Tibial artery (tissue), 4 donors: ENCODE measurements at regions not wholly inside any gene's neighbourhood (a gene's known extent, or its start where the extent isn't known, plus 50 kb on each side); places are given as distances from the start of the nearest gene placed in this dataset.
"Not testable (repeated sequence)": the region's sequence is repeated elsewhere in the genome, so short reads cannot be mapped to it uniquely, and the experiment has no call there.

Experiments used
- DNase-seq, 2 donors: peaks; one replicate each; pipeline ENCODE4 v3.0.0-alpha.2; 2019
- H3K27ac ChIP-seq, 2 donors: fragments of 200-600 bp; sonication (generic) in 1 of 2; 1 replicate in 1 of 2; 2 replicates in 1 of 2; pipeline ENCODE4 v1.5.1; 2018 to 2019; ENCODE audit warnings: mild to moderate bottlenecking in 1 of 2
- H3K27me3 ChIP-seq, 2 donors: fragments of 200-600 bp; sonication (generic) in 1 of 2; one replicate each; pipeline versions ENCODE4 v1.5.1 to v1.6.0; 2016 to 2019
- H3K36me3 ChIP-seq, 3 donors: fragments of 200-600 bp; sonication (generic) in 2 of 3; one replicate each; pipeline ENCODE4 v1.5.1; 2016 to 2019; ENCODE audit warnings: mild to moderate bottlenecking in 2 of 3
- H3K4me1 ChIP-seq, 4 donors: fragments of 200-600 bp; sonication (generic) in 2 of 4; 1 replicate in 3 of 4; 2 replicates in 1 of 4; pipeline ENCODE4 v1.5.1; 2016 to 2019
- H3K4me3 ChIP-seq, 2 donors: fragments of 200-600 bp; sonication (generic) in 1 of 2; 1 replicate in 1 of 2; 2 replicates in 1 of 2; pipeline ENCODE4 v1.5.1; 2018 to 2019; ENCODE audit warnings: mild to moderate bottlenecking in 2 of 2
- H3K9me3 ChIP-seq, 3 donors: fragments of 200-600 bp; sonication (generic) in 1 of 3; one replicate each; pipeline ENCODE4 v1.5.1; 2016 to 2019
- intact Hi-C: fragments of 100-400 bp; cut with DNase I; formaldehyde crosslinking; loops from one replicate; pipeline ENCODE4 v1.15.0; 2023; ENCODE audit warnings: low total_unique reads
- TF ChIP-seq, protein P1 (sequence below), 2 experiments: fragments of 200-600 bp in 1 of 2; fragments of 450-650 bp in 1 of 2; IDR thresholded peaks; one replicate each; pipeline ENCODE4 v1.5.1; 2017 to 2019; ENCODE audit warnings: antibody characterized with exemption in 2 of 2, mild to moderate bottlenecking in 1 of 2, moderate library complexity in 1 of 2

DNA sequence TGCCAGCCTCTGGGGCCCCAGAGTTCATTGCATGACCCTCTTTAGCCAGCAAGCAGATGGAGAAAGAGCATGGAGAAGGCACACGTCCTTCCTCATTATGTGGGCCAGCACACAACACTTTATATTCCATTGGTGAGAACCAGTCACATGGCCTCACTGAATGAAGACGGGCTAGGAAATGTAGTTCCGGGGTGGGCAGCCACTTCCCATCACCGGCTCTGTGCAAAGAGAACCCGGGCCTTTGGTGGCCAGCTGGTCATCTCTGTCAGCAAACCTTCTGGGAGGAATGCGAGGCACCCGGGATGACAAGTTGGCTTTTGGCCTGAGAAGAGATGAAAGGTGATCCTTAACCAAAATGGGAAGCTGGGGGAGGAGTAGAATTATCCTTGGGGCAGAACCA, 90.2 kb upstream of the VGLL4 start:
- H3K9me3 ChIP-seq: no peaks in the 10 kb centered on the region
- no peak overlapping the region for H3K27ac ChIP-seq
- no peak for DNase-seq
- H3K27me3 ChIP-seq: no peaks in the 10 kb centered on the region
- intact Hi-C loops: no loop called here
- no peaks in the 10 kb centered on the region for H3K36me3 ChIP-seq
- TF ChIP-seq, protein P1, sequence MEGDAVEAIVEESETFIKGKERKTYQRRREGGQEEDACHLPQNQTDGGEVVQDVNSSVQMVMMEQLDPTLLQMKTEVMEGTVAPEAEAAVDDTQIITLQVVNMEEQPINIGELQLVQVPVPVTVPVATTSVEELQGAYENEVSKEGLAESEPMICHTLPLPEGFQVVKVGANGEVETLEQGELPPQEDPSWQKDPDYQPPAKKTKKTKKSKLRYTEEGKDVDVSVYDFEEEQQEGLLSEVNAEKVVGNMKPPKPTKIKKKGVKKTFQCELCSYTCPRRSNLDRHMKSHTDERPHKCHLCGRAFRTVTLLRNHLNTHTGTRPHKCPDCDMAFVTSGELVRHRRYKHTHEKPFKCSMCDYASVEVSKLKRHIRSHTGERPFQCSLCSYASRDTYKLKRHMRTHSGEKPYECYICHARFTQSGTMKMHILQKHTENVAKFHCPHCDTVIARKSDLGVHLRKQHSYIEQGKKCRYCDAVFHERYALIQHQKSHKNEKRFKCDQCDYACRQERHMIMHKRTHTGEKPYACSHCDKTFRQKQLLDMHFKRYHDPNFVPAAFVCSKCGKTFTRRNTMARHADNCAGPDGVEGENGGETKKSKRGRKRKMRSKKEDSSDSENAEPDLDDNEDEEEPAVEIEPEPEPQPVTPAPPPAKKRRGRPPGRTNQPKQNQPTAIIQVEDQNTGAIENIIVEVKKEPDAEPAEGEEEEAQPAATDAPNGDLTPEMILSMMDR (IDR thresholded peaks at IDR 0.05): no peak
- H3K4me1 ChIP-seq: no peaks in the 10 kb centered on the region
- H3K4me3 ChIP-seq: no peak overlapping the region

DNA sequence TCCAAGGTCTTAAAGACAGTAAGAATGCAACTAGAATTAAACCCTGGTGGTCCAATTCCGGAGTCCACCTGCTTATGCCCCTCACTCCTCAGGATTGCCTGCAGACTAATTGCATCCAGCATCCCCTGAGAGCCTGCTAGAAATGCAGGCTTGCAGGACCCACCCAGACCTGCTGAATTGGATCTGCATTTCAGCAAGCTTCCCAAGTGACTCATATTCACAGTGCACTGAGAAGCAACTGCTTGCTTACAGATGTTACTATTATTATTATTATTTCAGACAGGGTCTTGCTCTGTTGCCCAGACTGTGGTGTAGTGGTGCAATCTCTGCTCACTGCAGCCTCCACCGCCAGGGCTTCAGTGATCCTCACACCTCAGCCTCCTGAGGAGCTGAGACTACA, 83.5 kb upstream of the VGLL4 start:
- TF ChIP-seq, protein P1 (IDR thresholded peaks at IDR 0.05): no peak
- intact Hi-C loops: no loop called here
- no peaks in the 10 kb centered on the region for H3K36me3 ChIP-seq

DNA sequence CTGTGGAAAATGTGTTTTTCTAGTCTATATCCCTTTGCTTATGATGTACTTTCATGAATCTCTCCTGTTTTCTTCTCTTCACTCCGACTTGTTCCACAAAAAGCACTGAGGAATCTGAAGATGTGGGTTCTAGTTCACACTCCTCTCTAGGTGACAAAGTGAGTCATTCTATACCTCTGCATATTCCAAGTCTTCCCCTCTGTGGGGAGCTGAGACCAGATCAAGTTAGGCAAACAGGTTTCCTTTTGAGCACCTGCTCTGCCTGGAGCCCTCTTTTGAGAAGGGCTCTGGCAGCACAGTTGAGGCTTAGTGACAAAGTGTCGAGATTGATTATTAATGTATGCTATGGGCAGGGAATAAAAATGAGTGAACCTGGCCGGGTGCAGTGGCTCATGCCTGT, 82.4 kb upstream of the VGLL4 start:
- no peaks in the 10 kb centered on the region for H3K27me3 ChIP-seq
- peaks cover 0 to 6% (median 4%) of the 10 kb centered on the region in 4 donors for H3K4me1 ChIP-seq
- TF ChIP-seq, protein P1 (IDR thresholded peaks at IDR 0.05): no peak
- intact Hi-C loops: no loop called here
- no peak overlapping the region for H3K4me3 ChIP-seq
- H3K36me3 ChIP-seq: no peaks in the 10 kb centered on the region
- DNase-seq: no peak
- H3K27ac ChIP-seq: no peak overlapping the region
- H3K9me3 ChIP-seq: no peaks in the 10 kb centered on the region

More for the DNA sequence above, 83.5 kb upstream of the VGLL4 start:
- no peaks in the 10 kb centered on the region for H3K27me3 ChIP-seq
- peak in 1 of 2 donors; percentile 28 for DNase-seq
- no peaks in the 10 kb centered on the region for H3K9me3 ChIP-seq
- H3K4me1 ChIP-seq: no peaks in the 10 kb centered on the region
- no peak overlapping the region for H3K27ac ChIP-seq
- no peak overlapping the region for H3K4me3 ChIP-seq

DNA sequence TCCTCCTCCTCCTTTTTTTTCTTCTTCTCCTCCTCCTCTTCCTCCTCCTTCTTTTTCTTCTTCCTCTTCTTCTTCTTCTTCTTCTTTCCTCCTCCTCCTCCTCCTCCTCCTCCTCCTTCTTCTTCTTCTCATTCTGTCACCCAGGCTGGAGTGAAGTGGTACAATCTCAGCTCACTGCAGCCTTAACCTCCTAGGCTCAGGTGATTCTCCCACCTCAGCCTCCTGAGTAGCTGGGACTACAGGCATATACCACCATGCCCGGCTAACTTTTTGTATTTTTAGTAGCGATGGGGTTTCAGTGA, 81.6 kb upstream of the VGLL4 start:
- H3K36me3 ChIP-seq, H3K27ac ChIP-seq, H3K27me3 ChIP-seq, H3K4me3 ChIP-seq, H3K4me1 ChIP-seq, DNase-seq, intact Hi-C loops, H3K9me3 ChIP-seq: not testable (repeated sequence)

DNA sequence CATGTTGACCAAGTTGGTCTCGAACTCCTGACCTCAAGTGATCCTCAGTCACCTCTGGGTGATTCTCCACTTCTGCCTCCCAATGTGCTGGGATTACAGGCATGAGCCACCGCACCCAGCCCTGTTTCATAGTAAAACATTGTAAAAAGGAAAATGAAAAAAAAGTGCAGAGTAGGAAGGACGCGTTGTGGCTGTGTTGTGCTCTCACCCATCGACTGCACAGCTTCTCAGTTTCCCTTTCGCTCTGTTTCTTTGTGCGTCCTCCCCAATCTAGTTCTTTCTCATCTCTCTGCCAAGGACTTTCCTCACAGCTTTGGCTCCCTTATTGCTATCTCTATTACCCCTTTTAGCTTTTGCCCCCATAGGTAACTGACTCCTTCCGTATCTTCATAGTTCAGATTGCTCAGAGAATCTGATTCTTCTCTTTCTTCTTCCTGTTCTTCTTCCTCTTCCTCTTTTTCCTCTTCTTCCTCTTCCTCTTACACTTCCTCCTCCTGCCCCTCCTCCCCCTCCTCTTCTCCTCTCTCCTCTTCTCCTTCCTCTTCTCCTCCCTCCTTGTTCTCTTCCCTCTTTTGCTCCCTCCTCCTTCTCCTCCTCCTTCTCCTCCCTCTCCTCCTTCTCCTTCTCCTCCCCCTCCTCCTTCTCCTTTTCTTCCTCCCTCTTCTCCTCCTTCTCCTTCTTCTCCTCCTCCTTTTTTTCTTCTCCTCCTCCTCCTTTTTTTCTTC, 81.1 kb upstream of the VGLL4 start:
- DNase-seq: no peak
- Histone ChIP-seq H3K9me3 (no peaks in the 10 kb centered on the region), H3K36me3 (no peaks in the 10 kb centered on the region), H3K27ac (no peak overlapping the region), H3K4me1 (peaks cover 0 to 10% (median 7%) of the 10 kb centered on the region in 4 donors), H3K27me3 (no peaks in the 10 kb centered on the region), H3K4me3 (no peak overlapping the region)
- intact Hi-C loops: no loop called here
- TF ChIP-seq, protein P1 (IDR thresholded peaks at IDR 0.05): no peak

DNA sequence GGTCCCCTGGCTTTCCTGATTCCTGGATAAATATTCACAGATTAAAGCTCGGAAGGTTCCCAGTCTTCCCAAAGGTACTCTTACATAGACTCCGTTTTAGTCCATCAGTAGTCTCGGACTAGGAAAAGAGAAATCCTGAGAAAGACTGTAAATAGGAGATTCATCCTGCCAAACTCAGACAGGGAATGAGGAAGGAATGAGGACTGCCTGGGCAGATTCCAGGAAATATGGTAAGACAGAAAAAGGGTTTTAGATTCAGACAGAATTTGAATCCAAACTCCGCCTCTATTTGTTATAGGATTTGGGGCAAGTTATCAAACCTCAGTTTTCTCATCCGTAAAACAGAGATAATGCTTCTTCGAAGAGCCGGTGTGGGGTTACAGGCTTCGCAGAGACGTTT, 77.8 kb upstream of the VGLL4 start:
- peaks cover 0 to 22% (median 10%) of the 10 kb centered on the region in 4 donors for H3K4me1 ChIP-seq
- no peaks in the 10 kb centered on the region for H3K36me3 ChIP-seq
- H3K27ac ChIP-seq: peak overlapping the region; percentile 94 to 96
- H3K27me3 ChIP-seq: no peaks in the 10 kb centered on the region
- no peaks in the 10 kb centered on the region for H3K9me3 ChIP-seq
- peak overlapping the region in 1 of 2 donors; percentile 97 for H3K4me3 ChIP-seq
- TF ChIP-seq, protein P1 (IDR thresholded peaks at IDR 0.05): no peak
- intact Hi-C loops: no loop called here
- DNase-seq: no peak
